ENCODE measurements at regions not wholly inside any gene's neighbourhood (a gene's known extent, or its start where the extent isn't known, plus 50 kb on each side); places are given as distances from the start of the nearest gene placed in this dataset.

GRCh38 chr18:61277808-61278207 is 55.4 kb upstream of the CDH20 start:
- DNase-seq: no peak

DNA sequence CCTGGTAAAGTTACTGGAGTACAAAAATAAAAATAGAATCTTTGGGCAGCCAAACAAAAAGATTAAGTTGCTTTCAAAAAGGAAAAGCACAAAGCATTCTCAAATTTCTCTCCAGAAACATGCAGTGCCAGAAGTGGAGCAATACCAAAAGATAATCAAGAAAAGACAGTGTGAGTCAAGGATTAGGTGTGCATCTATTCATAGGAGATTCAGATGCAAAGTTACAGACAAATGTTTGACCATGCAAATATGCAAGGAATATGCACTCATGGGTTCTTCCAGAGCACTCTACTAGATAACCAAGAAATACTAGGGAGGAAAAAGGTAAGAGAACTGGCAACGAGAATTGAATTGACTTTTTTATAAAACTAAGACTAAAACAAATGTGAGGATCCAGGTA is 51.8 kb upstream of the CDH20 start:
- DNase-seq: no peak

DNA sequence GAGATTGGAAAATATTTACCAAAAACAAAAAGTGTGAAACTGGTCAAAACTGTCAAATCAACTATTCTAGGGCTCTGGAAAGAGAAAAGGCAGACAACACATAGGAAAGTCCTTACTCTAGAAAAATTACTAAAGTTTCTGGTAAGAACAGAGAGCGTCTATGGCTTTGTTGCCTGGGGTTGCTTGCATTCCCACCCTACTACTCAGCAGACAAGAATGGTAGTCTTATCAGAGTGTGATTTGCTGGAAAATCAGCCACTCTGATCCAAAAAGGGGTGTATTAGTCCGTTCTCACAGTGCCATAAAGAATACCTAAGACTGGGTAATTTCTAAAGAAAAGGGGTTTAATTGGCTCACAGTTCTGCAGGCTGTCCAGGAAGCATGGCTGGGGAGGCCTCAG is 50.3 kb upstream of the CDH20 start:
- DNase-seq: no peak
